GM18858 (cell line): ENCODE measurements at regions not wholly inside any gene's neighbourhood (a gene's known extent, or its start where the extent isn't known, plus 50 kb on each side); places are given as distances from the start of the nearest gene placed in this dataset.
"Not testable (repeated sequence)": the region's sequence is repeated elsewhere in the genome, so short reads cannot be mapped to it uniquely, and the experiment has no call there.

Experiments used
- ATAC-seq: cut with Tn5 transposase; IDR thresholded peaks from one replicate; pipeline ENCODE4 v1.9.1; 2021; ENCODE audit not compliant: unreplicated experiment

- ATAC-seq, result no peak
These were observed 269.4 kb downstream of the AMY1C start for GRCh38 chr1:104018922-104019674.

GRCh38 chr1:104019675-104020049 is 270.0 kb downstream of the AMY1C start:
- ATAC-seq, result no peak

DNA sequence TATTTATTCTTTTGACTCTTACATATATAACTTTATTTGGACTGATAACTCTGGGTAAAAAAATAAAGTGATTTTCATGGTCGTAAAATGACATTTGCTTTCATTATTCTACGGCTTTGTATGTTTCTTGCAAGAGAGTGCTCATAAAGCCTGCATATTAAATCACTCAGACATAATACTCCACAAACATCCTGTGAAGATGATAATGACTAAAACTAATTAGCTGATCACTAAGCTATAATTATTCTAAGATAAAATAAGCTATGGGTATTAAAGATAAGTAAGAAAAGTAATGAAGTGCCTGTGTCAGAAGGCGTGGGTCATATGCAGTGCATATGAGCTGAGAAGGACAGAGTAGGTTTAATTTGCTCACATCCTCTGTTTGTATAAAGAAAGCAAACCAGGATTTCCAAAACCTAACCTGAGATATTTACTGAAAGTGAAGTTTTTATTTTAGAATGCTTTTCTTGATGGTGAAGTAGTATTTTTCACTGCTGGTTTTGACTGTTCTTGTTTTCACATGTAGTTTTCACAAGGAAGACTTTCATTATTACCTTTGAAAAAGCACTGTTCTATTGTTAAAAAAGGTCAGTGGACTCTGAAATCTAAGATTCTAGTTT is 278.8 kb downstream of the AMY1C start:
- peak; percentile 39 for ATAC-seq

DNA sequence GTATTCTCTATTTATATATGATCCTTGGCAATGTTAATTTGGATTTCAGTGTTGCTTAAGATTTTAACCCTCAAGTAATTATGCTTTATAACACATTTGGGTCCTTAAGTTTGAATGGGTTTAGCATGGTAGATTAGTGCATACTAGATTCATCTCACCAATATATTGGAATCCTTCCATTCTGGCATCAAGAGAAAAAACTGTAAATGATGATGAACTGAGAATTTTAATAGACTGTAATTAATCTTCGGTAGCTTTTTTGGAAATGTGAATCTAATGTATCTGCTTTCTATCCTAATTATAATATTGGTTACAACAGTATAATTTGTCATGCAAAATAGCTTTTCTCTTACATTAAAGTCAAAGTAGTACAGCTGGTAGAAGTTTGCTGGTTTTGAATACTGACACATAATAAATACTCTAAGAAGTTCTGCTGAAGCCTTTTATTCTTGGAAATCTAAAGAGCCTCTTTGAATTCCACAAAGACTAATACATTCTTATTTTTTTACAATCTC is 279.8 kb downstream of the AMY1C start:
- no peak for ATAC-seq

DNA sequence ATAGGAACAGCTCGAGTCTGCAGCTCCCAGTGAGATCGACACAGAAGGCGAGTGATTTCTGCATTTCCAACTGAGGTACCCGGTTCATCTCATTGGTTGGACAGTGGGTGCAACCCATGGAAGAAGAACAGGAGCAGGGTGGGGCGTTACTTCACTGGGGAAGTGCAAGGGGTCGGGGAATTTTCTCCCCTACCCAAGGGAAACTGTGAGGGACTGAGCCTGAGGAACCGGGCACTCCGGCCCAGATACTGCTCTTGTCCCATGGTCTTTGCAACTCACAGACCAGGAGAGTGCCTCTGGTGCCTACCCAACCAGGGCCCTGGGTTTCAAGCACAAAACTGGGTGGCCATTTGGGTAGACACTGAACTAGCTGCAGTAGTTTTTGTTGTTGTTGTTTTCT is 307.1 kb downstream of the AMY1C start:
- no peak for ATAC-seq

DNA sequence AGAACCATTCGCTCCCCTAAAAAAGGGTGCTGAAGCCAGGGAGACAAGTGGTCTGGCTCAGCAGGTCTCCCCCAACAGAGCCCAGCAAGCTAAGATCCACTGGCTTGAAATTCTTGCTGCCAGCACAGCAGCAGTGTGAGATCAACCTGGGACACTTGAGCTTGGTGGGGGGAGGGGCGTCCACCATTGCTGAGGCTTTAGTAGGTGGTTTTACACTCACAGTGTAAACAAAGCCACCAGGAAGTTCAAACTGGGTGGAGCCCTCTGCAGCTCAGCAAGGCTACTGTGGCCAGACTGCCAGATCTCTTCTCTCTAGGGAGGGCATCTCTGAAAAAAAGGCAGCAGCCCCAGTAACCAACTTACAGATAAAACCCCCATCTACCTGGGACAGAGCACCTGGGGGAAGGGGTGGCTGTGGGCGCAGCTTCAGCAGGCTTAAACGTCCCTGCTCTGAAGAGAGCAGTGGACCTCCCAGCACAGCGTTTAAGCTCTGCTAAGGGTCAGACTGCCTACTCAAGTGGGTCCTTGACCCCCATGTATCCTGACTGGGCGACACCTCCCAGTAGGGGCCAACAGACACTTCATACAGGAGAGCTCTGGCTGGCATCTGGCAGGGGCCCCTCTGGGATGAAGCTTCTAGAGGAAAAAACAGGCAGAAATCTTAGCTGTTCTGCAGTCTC is 307.7 kb downstream of the AMY1C start:
- not testable (repeated sequence) for ATAC-seq

- not testable (repeated sequence) for ATAC-seq
These were observed 311.9 kb downstream of the AMY1C start for GRCh38 chr1:104061637-104062036.

GRCh38 chr1:104064399-104064798 is 314.7 kb downstream of the AMY1C start:
- ATAC-seq, result no peak

- no peak for ATAC-seq
These were observed 323.2 kb downstream of the AMY1C start for GRCh38 chr1:104072915-104073371.

DNA sequence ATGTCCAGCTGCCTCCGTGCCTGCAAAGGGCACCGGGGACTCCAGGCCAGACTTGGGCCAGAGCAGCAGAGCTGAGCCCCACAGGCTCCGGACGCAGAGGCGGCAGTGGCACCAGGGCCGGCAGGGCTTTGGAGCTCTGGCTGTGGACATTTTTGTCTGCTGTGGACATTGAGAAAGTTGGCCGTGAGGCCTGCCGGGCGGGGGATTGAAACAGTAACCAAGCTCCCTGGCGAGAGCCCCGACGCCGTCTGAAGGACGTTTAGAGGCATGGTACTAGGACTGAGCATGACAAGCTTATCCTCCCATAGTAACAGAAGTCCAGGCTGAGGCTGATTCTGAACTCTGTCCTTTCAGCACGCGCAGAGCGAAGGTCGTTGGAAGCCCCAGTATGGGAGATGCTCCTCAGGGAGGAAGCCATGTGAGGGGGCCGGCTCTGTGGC is 323.8 kb downstream of the AMY1C start:
- no peak for ATAC-seq

- no peak for ATAC-seq
These were observed 332.5 kb downstream of the AMY1C start for GRCh38 chr1:104082221-104082620.

- no peak for ATAC-seq
These were observed 334.7 kb downstream of the AMY1C start for GRCh38 chr1:104084380-104084779.

- no peak for ATAC-seq
These were observed 343.0 kb downstream of the AMY1C start for GRCh38 chr1:104092698-104093097.

GRCh38 chr1:104098837-104099236 is 349.1 kb downstream of the AMY1C start:
- no peak for ATAC-seq

GRCh38 chr1:104100115-104100514 is 350.4 kb downstream of the AMY1C start:
- no peak for ATAC-seq

DNA sequence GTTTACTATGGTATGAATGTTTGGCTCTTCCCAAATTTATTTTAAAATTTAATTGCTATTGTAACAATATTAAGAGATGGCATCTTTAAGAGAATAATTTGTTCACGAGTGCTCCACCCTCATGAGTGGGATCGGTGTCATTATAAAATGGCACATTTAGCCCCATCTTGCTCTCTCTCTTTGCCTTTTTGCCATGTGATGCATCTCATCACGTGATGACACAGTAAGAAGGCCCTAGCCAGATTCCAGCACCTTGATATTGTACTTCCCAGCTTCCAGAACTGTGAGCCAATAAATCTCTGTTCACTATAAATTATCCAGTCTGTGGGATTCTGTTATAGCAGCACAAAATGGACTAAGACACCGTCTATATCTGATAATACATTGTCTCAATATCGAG is 355.8 kb downstream of the AMY1C start:
- no peak for ATAC-seq

GRCh38 chr1:104120525-104120924 is 370.8 kb downstream of the AMY1C start:
- no peak for ATAC-seq

- no peak for ATAC-seq
These were observed 371.6 kb downstream of the AMY1C start for GRCh38 chr1:104121271-104121670.

- no peak for ATAC-seq
These were observed 375.6 kb downstream of the AMY1C start for GRCh38 chr1:104125266-104125665.

- no peak for ATAC-seq
These were observed 376.3 kb downstream of the AMY1C start for GRCh38 chr1:104125970-104126369.

GRCh38 chr1:104132382-104132973 is 382.8 kb downstream of the AMY1C start:
- ATAC-seq, result peak; percentile 62
